IPS-18a (cell line): ENCODE measurements at regions not wholly inside any gene's neighbourhood (a gene's known extent, or its start where the extent isn't known, plus 50 kb on each side); places are given as distances from the start of the nearest gene placed in this dataset.

Experiments
- H3K27ac ChIP-seq: one replicate; pipeline ENCODE4 v1.5.1; 2013; ENCODE audit warnings: low read length
- H3K27me3 ChIP-seq: one replicate; pipeline ENCODE4 v1.6.1; 2013; ENCODE audit warnings: mild to moderate bottlenecking, low read length; ENCODE audit not compliant: control insufficient read depth, insufficient read depth
- H3K36me3 ChIP-seq: one replicate; pipeline ENCODE4 v1.6.1; 2013; ENCODE audit warnings: low read depth, low read length; ENCODE audit not compliant: control insufficient read depth
- H3K4me1 ChIP-seq: one replicate; pipeline ENCODE4 v1.6.1; 2013; ENCODE audit warnings: low read depth, low read length; ENCODE audit not compliant: control insufficient read depth
- H3K4me3 ChIP-seq: one replicate; pipeline ENCODE4 v1.5.1; 2013; ENCODE audit warnings: low read length
- H3K9ac ChIP-seq: one replicate; pipeline ENCODE4 v1.6.1; 2013; ENCODE audit warnings: mild to moderate bottlenecking, low read length, moderate library complexity
- H3K9me3 ChIP-seq: one replicate; pipeline ENCODE4 v1.6.1; 2013; ENCODE audit warnings: low read depth, low read length; ENCODE audit not compliant: control insufficient read depth

DNA sequence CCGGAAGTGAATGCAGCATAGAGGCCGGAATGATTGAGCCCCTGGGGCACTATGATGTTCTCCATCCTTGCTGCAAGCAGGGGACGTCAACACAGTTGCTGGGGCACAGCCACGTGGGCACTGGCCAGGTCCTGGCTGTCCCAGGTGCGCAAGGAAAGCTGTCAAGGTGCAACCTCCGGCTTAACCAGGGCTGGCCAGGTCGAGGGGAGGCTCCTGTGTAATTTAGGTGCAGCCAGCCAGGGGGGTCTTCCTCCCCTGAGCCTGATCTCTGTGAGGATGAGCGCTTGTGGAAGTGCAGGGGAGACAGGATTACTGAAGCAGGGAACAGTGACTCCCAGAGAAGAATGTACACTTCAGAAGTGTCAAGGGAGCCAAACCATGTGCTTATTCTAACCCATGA, 852.8 kb upstream of the TMEM132C start:
- peaks cover 36% of the 10 kb centered on the region for H3K9me3 ChIP-seq
- H3K9ac ChIP-seq = no peak overlapping the region
- H3K4me1 ChIP-seq = no peaks in the 10 kb centered on the region
- no peak overlapping the region for H3K27ac ChIP-seq
- H3K36me3 ChIP-seq = no peaks in the 10 kb centered on the region
- H3K4me3 ChIP-seq = no peak overlapping the region
- no peaks in the 10 kb centered on the region for H3K27me3 ChIP-seq

DNA sequence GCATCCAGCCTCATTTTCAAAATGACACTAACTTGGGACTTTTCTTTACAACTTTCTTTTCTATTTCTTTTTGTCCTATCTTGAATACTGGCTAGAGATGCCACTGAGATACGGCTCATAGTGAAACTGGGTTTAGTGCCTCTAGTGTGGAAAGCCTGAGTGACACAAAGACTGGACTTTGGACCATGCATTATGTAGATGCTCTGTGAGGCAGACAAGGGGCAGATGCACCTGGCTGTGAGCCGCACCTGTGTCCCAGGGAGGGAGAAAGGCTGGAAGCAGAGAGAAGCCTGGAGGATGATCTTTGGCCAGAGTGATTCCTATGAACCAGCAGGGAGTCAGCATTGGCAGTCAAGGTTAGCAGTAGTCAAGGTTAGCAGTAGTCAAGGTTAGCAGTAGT, 852.3 kb upstream of the TMEM132C start:
- no peak overlapping the region for H3K27ac ChIP-seq
- no peaks in the 10 kb centered on the region for H3K27me3 ChIP-seq
- no peak overlapping the region for H3K9ac ChIP-seq
- no peak overlapping the region for H3K4me3 ChIP-seq
- H3K4me1 ChIP-seq = no peaks in the 10 kb centered on the region
- H3K36me3 ChIP-seq = no peaks in the 10 kb centered on the region
- peaks cover 37% of the 10 kb centered on the region for H3K9me3 ChIP-seq

DNA sequence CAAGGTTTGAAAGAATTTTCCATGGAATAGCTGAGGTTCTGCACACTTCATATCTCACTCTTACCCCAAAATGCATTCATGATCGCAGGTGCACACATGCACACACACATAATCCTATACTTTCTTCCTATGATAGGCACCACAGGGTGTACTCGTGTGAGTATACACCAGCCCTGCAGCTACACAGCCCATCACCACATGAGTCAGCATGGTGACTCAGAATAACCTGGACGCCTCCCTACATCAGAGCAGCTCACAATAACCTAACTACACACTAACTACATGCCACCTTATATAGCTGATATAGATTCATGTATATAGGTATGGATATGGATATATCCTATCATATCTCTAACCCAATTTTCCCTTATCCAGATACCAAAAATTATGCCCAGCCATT, 850.2 kb upstream of the TMEM132C start:
- Histone ChIP-seq H3K27me3 (no peaks in the 10 kb centered on the region), H3K36me3 (no peaks in the 10 kb centered on the region)

DNA sequence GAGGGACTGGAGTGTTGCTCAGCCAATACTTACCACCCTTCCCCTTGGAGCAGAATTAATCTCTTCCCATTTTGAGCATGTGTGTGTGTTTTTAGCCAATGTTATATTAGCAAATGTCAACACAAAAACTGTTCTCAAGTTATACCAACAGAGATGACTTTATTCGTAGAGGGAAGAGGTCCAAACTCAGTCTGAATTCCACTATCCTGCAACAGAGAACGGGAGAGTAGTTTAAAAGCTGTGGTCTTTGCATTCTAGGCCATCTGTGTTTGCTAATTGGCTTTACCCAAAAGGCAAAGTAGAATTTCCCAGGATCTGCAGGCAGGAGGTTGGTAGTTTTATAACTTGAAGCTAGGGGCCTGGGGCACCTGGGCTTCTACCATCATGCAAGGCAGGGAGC, 847.9 kb upstream of the TMEM132C start:
- peaks cover 22% of the 10 kb centered on the region for H3K9me3 ChIP-seq
- H3K9ac ChIP-seq = no peak overlapping the region
- no peaks in the 10 kb centered on the region for H3K4me1 ChIP-seq
- no peak overlapping the region for H3K27ac ChIP-seq
- no peak overlapping the region for H3K4me3 ChIP-seq
- H3K36me3 ChIP-seq = no peaks in the 10 kb centered on the region
- no peaks in the 10 kb centered on the region for H3K27me3 ChIP-seq

More for the DNA sequence above, 850.2 kb upstream of the TMEM132C start:
- H3K9me3 ChIP-seq = peaks cover 29% of the 10 kb centered on the region
- H3K27ac ChIP-seq = no peak overlapping the region
- H3K4me3 ChIP-seq = no peak overlapping the region
- H3K4me1 ChIP-seq = no peaks in the 10 kb centered on the region
- H3K9ac ChIP-seq = no peak overlapping the region

- Histone ChIP-seq H3K9me3 (peaks cover 37% of the 10 kb centered on the region), H3K36me3 (no peaks in the 10 kb centered on the region), H3K9ac (no peak overlapping the region), H3K27ac (no peak overlapping the region), H3K4me3 (no peak overlapping the region), H3K27me3 (no peaks in the 10 kb centered on the region), H3K4me1 (no peaks in the 10 kb centered on the region)
Observed at GRCh38 chr12:127421614-127422013, 845.4 kb upstream of the TMEM132C start.

DNA sequence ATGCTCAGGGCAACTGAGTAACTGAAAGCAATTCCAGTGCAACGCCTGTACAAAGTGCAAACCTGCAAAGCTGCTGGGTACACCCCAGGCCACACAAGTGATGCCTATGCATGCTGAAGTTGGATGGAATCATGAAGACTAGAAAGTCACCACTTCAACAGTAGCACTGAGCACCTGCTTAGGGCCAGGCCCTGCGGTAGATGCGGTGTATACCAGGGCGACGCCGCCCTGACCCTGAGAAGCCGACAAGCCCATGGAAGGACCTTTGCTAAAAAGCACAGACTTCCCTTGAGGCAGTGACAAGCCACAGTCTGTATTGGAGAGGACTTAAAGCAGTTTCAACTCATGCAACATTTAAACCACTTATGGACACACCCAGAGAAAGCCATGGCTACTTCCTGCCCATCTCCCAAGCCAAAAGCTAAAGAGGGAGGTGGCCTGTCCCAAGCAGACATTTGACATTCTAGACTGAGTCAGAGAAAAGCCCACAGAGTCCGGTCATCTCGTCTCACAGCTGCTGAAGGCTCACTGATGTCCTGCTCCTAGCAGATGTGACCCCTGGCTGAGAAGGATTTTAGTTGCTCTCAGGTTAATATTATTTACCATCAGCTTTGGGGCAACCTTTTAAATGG, 843.9 kb upstream of the TMEM132C start:
- Histone ChIP-seq H3K9me3 (peaks cover 33% of the 10 kb centered on the region), H3K36me3 (no peaks in the 10 kb centered on the region), H3K4me3 (no peak overlapping the region), H3K9ac (no peak overlapping the region), H3K4me1 (no peaks in the 10 kb centered on the region), H3K27me3 (no peaks in the 10 kb centered on the region), H3K27ac (no peak overlapping the region)

DNA sequence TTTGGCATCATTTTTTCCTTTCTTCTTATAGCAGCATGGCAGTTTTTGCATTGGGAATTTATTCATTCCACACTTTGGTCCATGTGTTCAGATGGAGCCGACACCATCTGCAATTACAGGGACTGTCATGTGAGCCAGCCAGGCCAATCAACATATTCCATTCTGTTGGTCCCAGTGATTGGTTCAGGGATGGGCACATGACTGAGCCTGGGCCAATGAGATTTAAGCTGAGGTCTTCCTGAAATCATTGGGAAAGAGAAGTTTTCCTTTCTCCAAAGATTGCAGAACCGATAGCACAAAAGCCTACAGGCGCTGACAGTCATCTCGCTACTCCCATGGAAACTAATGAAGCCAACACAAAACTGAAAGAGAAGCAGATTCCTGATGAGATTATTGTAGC, 841.5 kb upstream of the TMEM132C start:
- no peaks in the 10 kb centered on the region for H3K27me3 ChIP-seq
- H3K9ac ChIP-seq = no peak overlapping the region
- H3K9me3 ChIP-seq = peaks cover 26% of the 10 kb centered on the region

DNA sequence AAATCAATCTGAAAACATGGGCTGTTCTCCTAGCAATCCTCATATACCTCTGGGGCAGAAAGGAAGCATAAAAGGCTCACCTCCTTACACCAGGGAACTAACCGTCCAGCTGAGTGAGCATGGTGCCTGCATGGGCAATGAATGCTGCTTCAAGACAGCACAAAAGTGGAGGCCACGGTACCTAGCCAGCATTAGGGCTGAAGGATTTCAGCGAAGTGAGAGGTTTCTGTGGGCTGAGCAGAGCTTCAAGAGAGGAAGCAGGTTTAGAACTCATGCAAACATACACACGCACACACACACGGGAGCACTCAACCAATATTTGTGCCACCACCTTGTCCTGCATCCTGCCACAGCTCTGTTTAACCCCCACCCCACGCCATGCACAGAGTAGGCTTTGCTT, 838.5 kb upstream of the TMEM132C start:
- Histone ChIP-seq H3K36me3 (no peaks in the 10 kb centered on the region), H3K9me3 (peaks cover 24% of the 10 kb centered on the region), H3K4me3 (no peak overlapping the region), H3K9ac (no peak overlapping the region), H3K27ac (no peak overlapping the region), H3K27me3 (no peaks in the 10 kb centered on the region), H3K4me1 (no peaks in the 10 kb centered on the region)

More for the DNA sequence above, 841.5 kb upstream of the TMEM132C start:
- H3K4me3 ChIP-seq = no peak overlapping the region
- H3K27ac ChIP-seq = no peak overlapping the region
- no peaks in the 10 kb centered on the region for H3K36me3 ChIP-seq
- H3K4me1 ChIP-seq = no peaks in the 10 kb centered on the region

GRCh38 chr12:127429551-127430285, 837.3 kb upstream of the TMEM132C start:
- H3K4me3 ChIP-seq = no peak overlapping the region
- no peak overlapping the region for H3K9ac ChIP-seq
- H3K4me1 ChIP-seq = no peaks in the 10 kb centered on the region
- no peaks in the 10 kb centered on the region for H3K36me3 ChIP-seq
- no peaks in the 10 kb centered on the region for H3K27me3 ChIP-seq
- peaks cover 15% of the 10 kb centered on the region for H3K9me3 ChIP-seq
- H3K27ac ChIP-seq = no peak overlapping the region

DNA sequence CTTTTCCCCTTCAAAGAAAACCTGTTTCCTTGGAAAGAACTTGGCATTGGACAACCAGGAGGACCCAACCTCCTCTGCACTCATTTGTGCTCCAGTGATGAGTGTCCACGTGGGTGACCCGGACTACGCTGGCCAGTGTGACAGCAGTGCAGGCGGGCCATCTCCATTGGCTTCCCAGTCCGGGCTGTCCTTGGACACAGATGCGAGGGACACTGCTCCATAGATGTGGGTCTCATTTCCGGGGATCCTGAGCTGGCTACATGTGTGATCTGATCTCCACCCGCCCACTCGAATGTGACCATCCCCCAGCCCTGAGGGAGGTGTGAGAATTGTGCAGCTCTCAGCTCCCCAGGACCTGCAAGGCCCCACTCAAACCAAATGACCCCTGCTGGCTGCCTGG, 836.6 kb upstream of the TMEM132C start:
- no peaks in the 10 kb centered on the region for H3K36me3 ChIP-seq
- H3K27ac ChIP-seq = no peak overlapping the region
- H3K9me3 ChIP-seq = peaks cover 9% of the 10 kb centered on the region
- no peak overlapping the region for H3K4me3 ChIP-seq
- H3K27me3 ChIP-seq = no peaks in the 10 kb centered on the region
- no peak overlapping the region for H3K9ac ChIP-seq
- H3K4me1 ChIP-seq = no peaks in the 10 kb centered on the region

- Histone ChIP-seq H3K4me1 (no peaks in the 10 kb centered on the region), H3K27ac (no peak overlapping the region), H3K9me3 (peaks cover 3% of the 10 kb centered on the region), H3K9ac (no peak overlapping the region), H3K36me3 (no peaks in the 10 kb centered on the region), H3K4me3 (no peak overlapping the region), H3K27me3 (no peaks in the 10 kb centered on the region)
Observed at GRCh38 chr12:127431177-127431576, 835.8 kb upstream of the TMEM132C start.

DNA sequence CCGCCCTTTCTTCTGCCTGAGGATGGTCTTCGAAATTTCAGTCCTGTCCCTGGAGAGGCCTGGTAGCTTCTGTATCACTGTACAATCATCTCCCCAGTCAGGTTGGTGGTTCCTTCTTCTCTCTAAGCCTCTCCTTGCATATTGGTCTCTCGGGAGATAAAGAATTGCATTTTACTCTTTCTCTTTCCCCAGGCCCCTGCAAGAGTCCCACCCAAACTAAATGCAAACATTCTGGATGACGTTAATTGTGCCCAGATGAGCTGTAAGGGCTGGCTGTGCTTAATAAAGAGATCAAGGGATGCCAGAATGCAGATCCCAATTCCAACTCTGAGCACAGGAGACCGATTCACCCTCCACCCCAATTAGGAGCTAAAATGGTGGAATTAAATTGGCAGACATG, 835.4 kb upstream of the TMEM132C start:
- H3K27ac ChIP-seq = no peak overlapping the region
- no peaks in the 10 kb centered on the region for H3K27me3 ChIP-seq
- no peak overlapping the region for H3K4me3 ChIP-seq
- peaks cover 3% of the 10 kb centered on the region for H3K9me3 ChIP-seq
- no peaks in the 10 kb centered on the region for H3K36me3 ChIP-seq
- H3K4me1 ChIP-seq = no peaks in the 10 kb centered on the region
- H3K9ac ChIP-seq = no peak overlapping the region
